GM23338 (cell line): ENCODE measurements at regions not wholly inside any gene's neighbourhood (a gene's known extent, or its start where the extent isn't known, plus 50 kb on each side); places are given as distances from the start of the nearest gene placed in this dataset.

Source experiments
- ATAC-seq: fragments of 200-7000 bp; cut with Tn5 transposase; 3 replicates; pipeline ENCODE4 v1.9.1; 2020
- DNase-seq: peaks from one replicate; pipeline ENCODE4 v3.0.0-alpha.2; 2015; ENCODE audit warnings: low spot score
- H2AFZ ChIP-seq: fragments of 200-600 bp; sonication (generic); 2 replicates; pipeline ENCODE4 v1.8.0; 2016; ENCODE audit warnings: antibody characterized with exemption, mild to moderate bottlenecking, moderate library complexity
- H3F3A ChIP-seq: fragments of 200-600 bp; sonication (generic); replicated peaks from 2 replicates; pipeline ENCODE4 v1.8.0; 2017; ENCODE audit warnings: antibody characterized with exemption, mixed run types, low read depth
- H3K27ac ChIP-seq: fragments of 200-600 bp; sonication (generic); 2 replicates; pipeline ENCODE4 v1.6.1; 2016; ENCODE audit warnings: low read depth
- H3K27me3 ChIP-seq: fragments of 200-600 bp; sonication (generic); 2 replicates; pipeline ENCODE4 v1.8.0; 2016; ENCODE audit warnings: mild to moderate bottlenecking, mixed run types, moderate library complexity; ENCODE audit not compliant: insufficient read depth
- H3K36me3 ChIP-seq: fragments of 200-600 bp; sonication (generic); 2 replicates; pipeline ENCODE4 v1.8.0; 2016; ENCODE audit warnings: mild to moderate bottlenecking; ENCODE audit not compliant: insufficient read depth
- H3K4me1 ChIP-seq: fragments of 200-600 bp; sonication (generic); 2 replicates; pipeline ENCODE4 v1.8.0; 2016; ENCODE audit warnings: mild to moderate bottlenecking, moderate library complexity; ENCODE audit not compliant: insufficient read depth
- H3K4me2 ChIP-seq: fragments of 200-600 bp; sonication (generic); 2 replicates; pipeline ENCODE4 v1.7.1; 2017; ENCODE audit warnings: mixed run types
- H3K4me3 ChIP-seq: fragments of 200-600 bp; sonication (generic); 2 replicates; pipeline ENCODE4 v1.6.1; 2016; ENCODE audit warnings: mixed run types
- H3K79me2 ChIP-seq: fragments of 200-600 bp; sonication (generic); replicated peaks from 2 replicates; pipeline ENCODE4 v1.8.0; 2017; ENCODE audit warnings: mild to moderate bottlenecking; ENCODE audit not compliant: insufficient read depth
- H3K9me2 ChIP-seq: fragments of 200-600 bp; sonication (generic); 2 replicates; pipeline ENCODE4 v1.8.0; 2017; ENCODE audit not compliant: insufficient read depth
- H4K20me1 ChIP-seq: fragments of 200-600 bp; sonication (generic); replicated peaks from 2 replicates; pipeline ENCODE4 v1.8.0; 2017; ENCODE audit warnings: mild to moderate bottlenecking; ENCODE audit not compliant: insufficient read depth
- H3K27ac Mint-ChIP-seq: 2 replicates; pipeline ENCODE4 v1.8.0; 2020; ENCODE audit warnings: inconsistent platforms, mild to moderate bottlenecking, moderate library complexity, mixed read lengths
- H3K27me3 Mint-ChIP-seq: 3 replicates; pipeline ENCODE4 v1.8.0; 2022; ENCODE audit warnings: low read depth, mild to moderate bottlenecking, moderate library complexity, mixed read lengths, inconsistent platforms; ENCODE audit not compliant: insufficient read depth, poor library complexity
- H3K36me3 Mint-ChIP-seq: 3 replicates; pipeline ENCODE4 v1.8.0; 2021; ENCODE audit warnings: low read depth, mild to moderate bottlenecking, inconsistent platforms, moderate library complexity, mixed read lengths
- H3K4me1 Mint-ChIP-seq: 3 replicates; pipeline ENCODE4 v1.8.0; 2020; ENCODE audit warnings: mild to moderate bottlenecking, inconsistent platforms, mixed read lengths
- H3K4me3 Mint-ChIP-seq: 3 replicates; pipeline ENCODE4 v1.8.0; 2021; ENCODE audit warnings: moderate library complexity, mild to moderate bottlenecking, inconsistent platforms, mixed read lengths
- H3K9me3 Mint-ChIP-seq: 3 replicates; pipeline ENCODE4 v1.8.0; 2020; ENCODE audit warnings: moderate library complexity, mild to moderate bottlenecking, inconsistent platforms, mixed read lengths
- CREB1 ChIP-seq: fragments of 250-450 bp; sonication (Bioruptor Pico); IDR thresholded peaks from 2 replicates; pipeline ENCODE4 v1.5.0; 2020; ENCODE audit warnings: low read depth, mild to moderate bottlenecking, moderate library complexity
- CTCF ChIP-seq, 2 experiments: fragments of 200-600 bp in 1 of 2; sonication (generic) in 1 of 2; conservative IDR thresholded peaks; 2 replicates each; pipeline versions ENCODE4 v1.5.1 to v1.6.1; 2016 to 2017; ENCODE audit warnings: antibody characterized with exemption in 2 of 2, low read depth in 2 of 2, mild to moderate bottlenecking in 2 of 2, moderate library complexity in 1 of 2
- EZH2 ChIP-seq: fragments of 200-600 bp; sonication (generic); IDR thresholded peaks from one replicate; pipeline ENCODE4 v1.8.0; 2017; ENCODE audit warnings: antibody characterized with exemption, mild to moderate bottlenecking, low read depth; ENCODE audit not compliant: unreplicated experiment
- JUNB ChIP-seq: IDR thresholded peaks from one replicate; pipeline ENCODE4 v1.6.1; 2016; ENCODE audit warnings: antibody characterized with exemption; ENCODE audit not compliant: unreplicated experiment
- REST ChIP-seq: IDR thresholded peaks from one replicate; pipeline ENCODE4 v1.6.1; 2018; ENCODE audit warnings: antibody characterized with exemption; ENCODE audit not compliant: unreplicated experiment
- STAT1 ChIP-seq: IDR thresholded peaks from one replicate; pipeline ENCODE4 v1.6.1; 2016; ENCODE audit warnings: antibody characterized with exemption; ENCODE audit not compliant: unreplicated experiment
- ZNF331 ChIP-seq: fragments of 250-450 bp; sonication (Bioruptor Pico); IDR thresholded peaks from 2 replicates; pipeline ENCODE4 v1.5.0; 2020; ENCODE audit warnings: low read depth, mild to moderate bottlenecking, moderate library complexity
- TF ChIP-seq, protein P1 (sequence below): IDR thresholded peaks from 2 replicates; pipeline ENCODE4 v1.6.1; 2016; ENCODE audit warnings: antibody characterized with exemption

- Mint-ChIP-seq H3K27ac (no peak overlapping the region), H3K4me3 (no peak overlapping the region), H3K4me1 (peaks cover 16% of the 10 kb centered on the region), H3K36me3 (no peaks in the 10 kb centered on the region), H3K27me3 (no peaks in the 10 kb centered on the region), H3K9me3 (no peaks in the 10 kb centered on the region)
- Histone ChIP-seq H3K4me1 (no peaks in the 10 kb centered on the region; the same call in 1 of the 2 replicates), H3K4me3 (no peak overlapping the region), H3K79me2 (no peaks in the 10 kb centered on the region), H4K20me1 (no peaks in the 10 kb centered on the region), H3K4me2 (no peak overlapping the region), H3K27me3 (no peaks in the 10 kb centered on the region), H3K9me2 (no peaks in the 10 kb centered on the region), H2AFZ (no peak overlapping the region), H3K36me3 (no peaks in the 10 kb centered on the region), H3F3A (0 out of 2 replicates have a peak, but pooled peaks cover 4% of the 10 kb centered on the region), H3K27ac (no peak overlapping the region)
- DNase-seq (no peak), ATAC-seq (no peak)
- TF ChIP-seq CTCF (conservative IDR thresholded peaks at IDR 0.05; ENCODE audit: low read depth in 2 of 2) (no peak), STAT1 (no peak), EZH2 (no peak), ZNF331 (CRISPR knock-in tag) (no peak), REST (no peak)
- TF ChIP-seq, protein P1, sequence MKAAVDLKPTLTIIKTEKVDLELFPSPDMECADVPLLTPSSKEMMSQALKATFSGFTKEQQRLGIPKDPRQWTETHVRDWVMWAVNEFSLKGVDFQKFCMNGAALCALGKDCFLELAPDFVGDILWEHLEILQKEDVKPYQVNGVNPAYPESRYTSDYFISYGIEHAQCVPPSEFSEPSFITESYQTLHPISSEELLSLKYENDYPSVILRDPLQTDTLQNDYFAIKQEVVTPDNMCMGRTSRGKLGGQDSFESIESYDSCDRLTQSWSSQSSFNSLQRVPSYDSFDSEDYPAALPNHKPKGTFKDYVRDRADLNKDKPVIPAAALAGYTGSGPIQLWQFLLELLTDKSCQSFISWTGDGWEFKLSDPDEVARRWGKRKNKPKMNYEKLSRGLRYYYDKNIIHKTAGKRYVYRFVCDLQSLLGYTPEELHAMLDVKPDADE, result no peak
Observed at GRCh38 chr3:14330508-14330907, 71.9 kb upstream of the SLC6A6 start.

GRCh38 chr3:14331251-14331650, 71.2 kb upstream of the SLC6A6 start:
- Histone ChIP-seq H3F3A (0 out of 2 replicates have a peak, but pooled peaks cover 4% of the 10 kb centered on the region), H3K4me3 (no peak overlapping the region), H3K4me2 (no peak overlapping the region), H4K20me1 (no peaks in the 10 kb centered on the region), H3K9me2 (no peaks in the 10 kb centered on the region), H2AFZ (no peak overlapping the region), H3K79me2 (no peaks in the 10 kb centered on the region), H3K27ac (no peak overlapping the region), H3K27me3 (no peaks in the 10 kb centered on the region), H3K4me1 (peaks cover 1% of the 10 kb centered on the region), H3K36me3 (no peaks in the 10 kb centered on the region)
- no peaks in the 10 kb centered on the region for H3K9me3 Mint-ChIP-seq
- no peak overlapping the region for H3K4me3 Mint-ChIP-seq
- no peaks in the 10 kb centered on the region for H3K27me3 Mint-ChIP-seq
- DNase-seq, result no peak
- H3K4me1 Mint-ChIP-seq, result peaks cover 16% of the 10 kb centered on the region
- no peak for ATAC-seq
- H3K36me3 Mint-ChIP-seq, result no peaks in the 10 kb centered on the region
- no peak overlapping the region for H3K27ac Mint-ChIP-seq
- TF ChIP-seq CREB1 (no peak), JUNB (no peak), REST (no peak), STAT1 (no peak)
